WTC11 (cell line): ENCODE measurements at regions not wholly inside any gene's neighbourhood (a gene's known extent, or its start where the extent isn't known, plus 50 kb on each side); places are given as distances from the start of the nearest gene placed in this dataset.

Experiments used
- ATAC-seq: fragments of 200-7000 bp; cut with Tn5 transposase; 2 replicates; pipeline ENCODE4 v1.10.0; 2021; ENCODE audit warnings: mild to moderate bottlenecking, moderate library complexity
- CTCF ChIA-PET: fragments of 300-600 bp; sonication (Branson Sonifier 250); formaldehyde crosslinking; loops from one replicate; lab custom pipeline; 2021; ENCODE audit warnings: antibody characterized with exemption; lab: Charles Lee
- POLR2A ChIA-PET: fragments of 350-600 bp; sonication (Branson Sonifier 250); formaldehyde crosslinking; loops from one replicate; lab custom pipeline; 2021; ENCODE audit warnings: antibody characterized with exemption; lab: Charles Lee
- DNase-seq: peaks from one replicate; pipeline ENCODE4 v3.0.0; 2021; ENCODE audit warnings: low spot score
- H3K27ac Mint-ChIP-seq: 2 replicates; pipeline ENCODE4 v1.8.0; 2021; ENCODE audit warnings: mixed read lengths
- H3K27me3 Mint-ChIP-seq: 2 replicates; pipeline ENCODE4 v1.8.0; 2021; ENCODE audit warnings: low read depth, mild to moderate bottlenecking, moderate library complexity, mixed read lengths
- H3K36me3 Mint-ChIP-seq: 2 replicates; pipeline ENCODE4 v1.8.0; 2021; ENCODE audit warnings: mixed read lengths
- H3K4me1 Mint-ChIP-seq: 2 replicates; pipeline ENCODE4 v1.8.0; 2022; ENCODE audit warnings: mixed read lengths
- H3K4me3 Mint-ChIP-seq: 2 replicates; pipeline ENCODE4 v1.8.0; 2021; ENCODE audit warnings: mild to moderate bottlenecking, moderate library complexity, mixed read lengths
- H3K9me3 Mint-ChIP-seq: 2 replicates; pipeline ENCODE4 v1.8.0; 2021; ENCODE audit warnings: mixed read lengths
- ARID4B ChIP-seq: sonication (generic); formaldehyde crosslinking; IDR thresholded peaks from 2 replicates; pipeline ENCODE4 v1.8.0; 2023; ENCODE audit warnings: missing genetic modification reagents, mild to moderate bottlenecking, borderline replicate concordance
- ATF6 ChIP-seq: sonication (generic); formaldehyde crosslinking; IDR thresholded peaks from 2 replicates; pipeline ENCODE4 v1.8.1; 2023; ENCODE audit warnings: mild to moderate bottlenecking, missing genetic modification reagents
- ELF4 ChIP-seq: sonication (generic); formaldehyde crosslinking; IDR thresholded peaks from 2 replicates; pipeline ENCODE4 v1.8.1; 2022; ENCODE audit warnings: low read depth, mild to moderate bottlenecking, moderate library complexity, missing genetic modification reagents
- ERG ChIP-seq: fragments of 250-450 bp; sonication (Bioruptor Pico); IDR thresholded peaks from 2 replicates; pipeline ENCODE4 v1.8.0; 2021; ENCODE audit warnings: mild to moderate bottlenecking
- FOXP1 ChIP-seq: sonication (generic); formaldehyde crosslinking; IDR thresholded peaks from 2 replicates; pipeline ENCODE4 v1.8.0; 2022; ENCODE audit warnings: missing genetic modification reagents, mild to moderate bottlenecking, moderate library complexity, borderline replicate concordance
- NFYB ChIP-seq: sonication (generic); formaldehyde crosslinking; conservative IDR thresholded peaks from 2 replicates; pipeline ENCODE4 v1.8.0; 2022; ENCODE audit warnings: low read depth, missing genetic modification reagents
- PRRX2 ChIP-seq: fragments of 250-450 bp; sonication (Bioruptor Pico); IDR thresholded peaks from 2 replicates; pipeline ENCODE4 v1.8.0; 2021; ENCODE audit warnings: mild to moderate bottlenecking
- STAT6 ChIP-seq: sonication (generic); formaldehyde crosslinking; conservative IDR thresholded peaks from 2 replicates; pipeline ENCODE4 v1.8.1; 2023; ENCODE audit warnings: mild to moderate bottlenecking, low read depth, missing genetic modification reagents, moderate library complexity
- TEAD4 ChIP-seq: sonication (generic); formaldehyde crosslinking; IDR thresholded peaks from 2 replicates; pipeline ENCODE4 v1.8.0; 2022; ENCODE audit warnings: mild to moderate bottlenecking, missing genetic modification reagents
- ZNF396 ChIP-seq: fragments of 250-450 bp; sonication (Bioruptor Pico); IDR thresholded peaks from 2 replicates; pipeline ENCODE4 v1.8.0; 2021; ENCODE audit warnings: mild to moderate bottlenecking, moderate library complexity, borderline replicate concordance
- ZNF416 ChIP-seq: fragments of 250-450 bp; sonication (Bioruptor Pico); IDR thresholded peaks from 2 replicates; pipeline ENCODE4 v1.9.0; 2021; ENCODE audit warnings: mild to moderate bottlenecking, inconsistent platforms
- ZNF423 ChIP-seq: fragments of 250-450 bp; sonication (Bioruptor Pico); IDR thresholded peaks from 2 replicates; pipeline ENCODE4 v2.1.2; 2022; ENCODE audit warnings: mild to moderate bottlenecking, moderate library complexity
- ZNF532 ChIP-seq: fragments of 250-450 bp; sonication (Bioruptor Pico); IDR thresholded peaks from 2 replicates; pipeline ENCODE4 v1.9.0; 2021; ENCODE audit warnings: mild to moderate bottlenecking, borderline replicate concordance
- ZNF671 ChIP-seq: fragments of 250-450 bp; sonication (Bioruptor Pico); IDR thresholded peaks from 2 replicates; pipeline ENCODE4 v1.8.0; 2021; ENCODE audit warnings: mild to moderate bottlenecking
- ZSCAN18 ChIP-seq: fragments of 250-450 bp; sonication (Bioruptor Pico); IDR thresholded peaks from 2 replicates; pipeline ENCODE4 v2.1.2; 2022; ENCODE audit warnings: mild to moderate bottlenecking, moderate library complexity

- TF ChIP-seq ARID4B (CRISPR knock-in tag) = no peak
Measured at GRCh38 chr22:48351376-48352085, 1476.1 kb downstream of the BRD1 start (continued).

GRCh38 chr22:48350456-48350855 lies 1477.2 kb downstream of the BRD1 start:
- Mint-ChIP-seq H3K4me1 (no peaks in the 10 kb centered on the region), H3K27ac (no peak overlapping the region), H3K36me3 (no peaks in the 10 kb centered on the region), H3K27me3 (no peaks in the 10 kb centered on the region; the same call in 1 of the 2 replicates), H3K4me3 (no peak overlapping the region), H3K9me3 (no peaks in the 10 kb centered on the region)
- no peak for ATAC-seq
- POLR2A ChIA-PET = no interaction called here
- no peak for TF ChIP-seq TEAD4 (CRISPR knock-in tag)
- no peak for TF ChIP-seq ZNF671
- TF ChIP-seq ELF4 (CRISPR knock-in tag) = no peak
- no peak for TF ChIP-seq NFYB (CRISPR knock-in tag)
- no peak for TF ChIP-seq ZNF416 (CRISPR knock-in tag)
- TF ChIP-seq ZNF423 (CRISPR knock-in tag) = no peak
- TF ChIP-seq ZSCAN18 (CRISPR knock-in tag) = no peak
- TF ChIP-seq ZNF396 (CRISPR knock-in tag) = no peak
- TF ChIP-seq FOXP1 = no peak
- no peak for TF ChIP-seq ERG (CRISPR knock-in tag)
- TF ChIP-seq ZNF532 (CRISPR knock-in tag) = no peak
- no peak for TF ChIP-seq ATF6 (CRISPR knock-in tag)
- no peak for TF ChIP-seq STAT6
- no peak for TF ChIP-seq PRRX2 (CRISPR knock-in tag)
- DNase-seq = no peak
- CTCF ChIA-PET = interaction anchor here (0.5 kb wide), 1 partner anchor 662 kb away, joined by 3 read pairs; no protein-coding TSS in a partner anchor
